HL-60 (cell line): ENCODE measurements at regions not wholly inside any gene's neighbourhood (a gene's known extent, or its start where the extent isn't known, plus 50 kb on each side); places are given as distances from the start of the nearest gene placed in this dataset.

Experiments
- DNase-seq, 2 experiments: peaks; one replicate each; pipeline ENCODE4 v3.0.0-alpha.2; 2010 to 2020; ENCODE audit warnings: low read depth in 1 of 2, low spot score in 1 of 2
- H3K27ac ChIP-seq: fragments of 250-450 bp; sonication (Bioruptor Pico); replicated peaks from 2 replicates; pipeline ENCODE4 v1.5.1; 2020; ENCODE audit warnings: mild to moderate bottlenecking, moderate library complexity
- H3K27me3 ChIP-seq: fragments of 250-450 bp; sonication (Bioruptor Pico); 2 replicates; pipeline ENCODE4 v1.5.1; 2021; ENCODE audit warnings: mild to moderate bottlenecking, moderate library complexity; ENCODE audit not compliant: insufficient read depth, poor library complexity, severe bottlenecking
- H3K4me3 ChIP-seq: replicated peaks from 2 replicates; pipeline ENCODE4 v1.5.1; 2011; ENCODE audit warnings: mild to moderate bottlenecking, control low read depth, low read length; ENCODE audit not compliant: insufficient read depth
- CTCF ChIP-seq: IDR thresholded peaks from one replicate; pipeline ENCODE4 v1.5.1; 2011; ENCODE audit warnings: low read length, control low read depth, inconsistent platforms; ENCODE audit not compliant: insufficient read depth
- GABPA ChIP-seq: IDR thresholded peaks from 2 replicates; pipeline ENCODE4 v1.6.1; 2012; ENCODE audit warnings: low read depth
- POLR2AphosphoS5 ChIP-seq: IDR thresholded peaks from 2 replicates; pipeline ENCODE4 v1.6.1; 2012; ENCODE audit warnings: low read depth
- REST ChIP-seq: IDR thresholded peaks from 2 replicates; pipeline ENCODE4 v1.6.1; 2012; ENCODE audit warnings: low read depth; ENCODE audit not compliant: insufficient replicate concordance
- SPI1 ChIP-seq: IDR thresholded peaks from 2 replicates; pipeline ENCODE4 v1.6.1; 2012; ENCODE audit warnings: low read depth, mild to moderate bottlenecking, borderline replicate concordance

- Histone ChIP-seq H3K4me3 (no peak overlapping the region), H3K27ac (no peak overlapping the region), H3K27me3 (no peaks in the 10 kb centered on the region)
- no peak for TF ChIP-seq SPI1
- TF ChIP-seq CTCF, result no peak
- TF ChIP-seq GABPA, result no peak
- TF ChIP-seq POLR2AphosphoS5, result no peak
- TF ChIP-seq REST, result no peak
- no peak for DNase-seq
Observed at GRCh38 chr21:40926238-40926637, 79.3 kb upstream of the DSCAM start.

- TF ChIP-seq GABPA, result no peak
- DNase-seq, result no peak
- Histone ChIP-seq H3K27ac (no peak overlapping the region), H3K27me3 (no peaks in the 10 kb centered on the region), H3K4me3 (no peak overlapping the region)
Observed at GRCh38 chr21:40929833-40930232, 82.9 kb upstream of the DSCAM start.

GRCh38 chr21:40931197-40931596, 84.2 kb upstream of the DSCAM start:
- Histone ChIP-seq H3K27me3 (no peaks in the 10 kb centered on the region), H3K4me3 (no peak overlapping the region), H3K27ac (no peak overlapping the region)
- no peak for DNase-seq
- TF ChIP-seq CTCF (no peak), GABPA (no peak), REST (no peak), POLR2AphosphoS5 (no peak), SPI1 (no peak)

GRCh38 chr21:40936178-40936577, 89.2 kb upstream of the DSCAM start:
- no peak for TF ChIP-seq GABPA
- no peak for TF ChIP-seq POLR2AphosphoS5
- TF ChIP-seq REST, result no peak
- TF ChIP-seq CTCF, result no peak
- no peak for TF ChIP-seq SPI1
- H3K4me3 ChIP-seq, result no peak overlapping the region
- H3K27me3 ChIP-seq, result no peaks in the 10 kb centered on the region
- DNase-seq, result no peak
- no peak overlapping the region for H3K27ac ChIP-seq
